ENCODE measurements at regions not wholly inside any gene's neighbourhood (a gene's known extent, or its start where the extent isn't known, plus 50 kb on each side); places are given as distances from the start of the nearest gene placed in this dataset.

DNA sequence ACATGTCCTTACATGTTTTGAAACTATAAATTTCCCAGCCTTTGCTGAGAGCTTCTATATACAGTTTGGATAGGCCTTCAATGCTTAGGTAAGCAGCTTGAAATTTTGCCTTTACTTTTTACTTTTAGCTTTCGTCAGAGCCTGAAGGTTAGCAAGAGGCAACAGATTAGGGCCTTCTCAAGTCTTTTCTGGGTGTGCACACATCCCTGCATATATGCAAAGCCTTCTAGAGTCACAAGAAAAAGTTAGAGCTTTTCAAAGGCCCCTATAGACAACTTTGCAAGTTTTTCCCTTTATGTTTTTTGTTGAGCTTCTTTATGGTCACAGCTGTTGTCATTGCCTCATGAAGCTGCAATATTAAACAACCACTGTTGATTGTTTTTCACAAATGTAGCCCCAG lies 778.4 kb downstream of the GALC start:
- Histone ChIP-seq H3K27ac (ENCODE audit: insufficient read depth, low read length) (no peak overlapping the region), H3K4me2 (ENCODE audit: low read depth, low read length) (no peak overlapping the region), H3K14ac (replicated peaks; ENCODE audit: low read depth, low read length) (no peak overlapping the region), H3K9ac (ENCODE audit: low read depth, low read length) (no peak overlapping the region), H2BK5ac (ENCODE audit: low read depth, low read length, poor library complexity, severe bottlenecking) (no peak overlapping the region), H3K79me1 (ENCODE audit: low read depth in 1 of 2, low read length in 2 of 2) (no peaks in the 10 kb centered on the region), H4K5ac (ENCODE audit: low read depth, low read length) (peak overlapping the region; percentile 48; the same call in 1 of the 2 replicates), H2BK15ac (ENCODE audit: low read depth, low read length) (no peak overlapping the region), H3K9me1 (ENCODE audit: insufficient read depth, low read length) (no peaks in the 10 kb centered on the region), H3K4me1 (ENCODE audit: control insufficient read depth, insufficient read depth, low read length) (peaks cover 2% of the 10 kb centered on the region; the same call in 1 of the 2 replicates), H3K4me3 (ENCODE audit: insufficient read depth, low read depth, low read length) (no peak overlapping the region), H2BK120ac (ENCODE audit: low read depth, low read length) (no peak overlapping the region), H2AFZ (replicated peaks; ENCODE audit: low read length, poor library complexity) (no peak overlapping the region), H3K27me3 (ENCODE audit: control insufficient read depth, insufficient read depth, low read length) (no peaks in the 10 kb centered on the region), H3K18ac (ENCODE audit: low read depth, low read length) (peak overlapping the region; percentile 13; the same call in 1 of the 2 replicates), H4K20me1 (ENCODE audit: insufficient read depth, low read length) (no peaks in the 10 kb centered on the region), H3K4ac (ENCODE audit: low read depth, low read length) (peak overlapping the region; percentile 13; the same call in 1 of the 2 replicates), H4K8ac (ENCODE audit: low read depth in 2 of 2, low read length in 2 of 2) (0 out of 4 replicates have a peak overlapping the region, but pooled peaks of 1 of the 2 experiments have one; percentile 4), H2AK5ac (ENCODE audit: low read depth, low read length) (no peak overlapping the region), H4K91ac (ENCODE audit: insufficient read depth, low read depth, low read length) (no peak overlapping the region; the same call in 1 of the 2 replicates), H3K23ac (ENCODE audit: low read depth, low read length) (no peak overlapping the region), H2BK20ac (ENCODE audit: low read depth, low read length) (no peak overlapping the region), H3K56ac (ENCODE audit: extremely low read depth, insufficient read depth, low read length) (no peak overlapping the region), H3K9me3 (ENCODE audit: control insufficient read depth, insufficient read depth, low read length) (no peaks in the 10 kb centered on the region), H2AK9ac (replicated peaks; ENCODE audit: low read depth, low read length, poor library complexity) (no peak overlapping the region), H3K36me3 (ENCODE audit: control insufficient read depth, insufficient read depth, low read length) (no peaks in the 10 kb centered on the region)
- BruUV-seq (replicated peaks), result no TSS peak
- ChIA-PET POLR2A (ENCODE audit: unreplicated experiment) (no interaction called here), CTCF (no interaction called here)
- dilution Hi-C loops (cut with HindIII; ENCODE audit: low sequenced_read_pairs, unreplicated experiment), result no loop called here
- intact Hi-C loops (cut with micrococcal nuclease), result no loop called here
- TF ChIP-seq MXI1 (IDR thresholded peaks at IDR 0.05; ENCODE audit: borderline replicate concordance, low read depth, low read length) (no peak), MAZ (IDR thresholded peaks at IDR 0.05; ENCODE audit: borderline replicate concordance, low read depth, low read length) (no peak), BHLHE40 (IDR thresholded peaks at IDR 0.05; ENCODE audit: low read depth, low read length) (no peak), NFE2L2 (IDR thresholded peaks at IDR 0.05; ENCODE audit: low read depth, low read length) (no peak), RCOR1 (IDR thresholded peaks at IDR 0.05; ENCODE audit: insufficient replicate concordance, low read length) (no peak), MAFK (IDR thresholded peaks at IDR 0.05; ENCODE audit: low read depth, low read length) (no peak), CEBPB (IDR thresholded peaks at IDR 0.05; ENCODE audit: low read depth, low read length) (no peak), POLR2A (IDR thresholded peaks at IDR 0.05; ENCODE audit: low read depth, low read length) (no peak), CHD1 (IDR thresholded peaks at IDR 0.05; ENCODE audit: low read depth, low read length) (no peak), FOS (IDR thresholded peaks at IDR 0.05; ENCODE audit: low read depth, low read length) (no peak)
- TF ChIP-seq, protein P1, sequence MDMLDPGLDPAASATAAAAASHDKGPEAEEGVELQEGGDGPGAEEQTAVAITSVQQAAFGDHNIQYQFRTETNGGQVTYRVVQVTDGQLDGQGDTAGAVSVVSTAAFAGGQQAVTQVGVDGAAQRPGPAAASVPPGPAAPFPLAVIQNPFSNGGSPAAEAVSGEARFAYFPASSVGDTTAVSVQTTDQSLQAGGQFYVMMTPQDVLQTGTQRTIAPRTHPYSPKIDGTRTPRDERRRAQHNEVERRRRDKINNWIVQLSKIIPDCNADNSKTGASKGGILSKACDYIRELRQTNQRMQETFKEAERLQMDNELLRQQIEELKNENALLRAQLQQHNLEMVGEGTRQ (IDR thresholded peaks at IDR 0.05; ENCODE audit: low read depth, low read length), result no peak
- TF ChIP-seq, protein P2, sequence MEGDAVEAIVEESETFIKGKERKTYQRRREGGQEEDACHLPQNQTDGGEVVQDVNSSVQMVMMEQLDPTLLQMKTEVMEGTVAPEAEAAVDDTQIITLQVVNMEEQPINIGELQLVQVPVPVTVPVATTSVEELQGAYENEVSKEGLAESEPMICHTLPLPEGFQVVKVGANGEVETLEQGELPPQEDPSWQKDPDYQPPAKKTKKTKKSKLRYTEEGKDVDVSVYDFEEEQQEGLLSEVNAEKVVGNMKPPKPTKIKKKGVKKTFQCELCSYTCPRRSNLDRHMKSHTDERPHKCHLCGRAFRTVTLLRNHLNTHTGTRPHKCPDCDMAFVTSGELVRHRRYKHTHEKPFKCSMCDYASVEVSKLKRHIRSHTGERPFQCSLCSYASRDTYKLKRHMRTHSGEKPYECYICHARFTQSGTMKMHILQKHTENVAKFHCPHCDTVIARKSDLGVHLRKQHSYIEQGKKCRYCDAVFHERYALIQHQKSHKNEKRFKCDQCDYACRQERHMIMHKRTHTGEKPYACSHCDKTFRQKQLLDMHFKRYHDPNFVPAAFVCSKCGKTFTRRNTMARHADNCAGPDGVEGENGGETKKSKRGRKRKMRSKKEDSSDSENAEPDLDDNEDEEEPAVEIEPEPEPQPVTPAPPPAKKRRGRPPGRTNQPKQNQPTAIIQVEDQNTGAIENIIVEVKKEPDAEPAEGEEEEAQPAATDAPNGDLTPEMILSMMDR (conservative IDR thresholded peaks at IDR 0.05; ENCODE audit: low read depth, low read length), result no peak
- TF ChIP-seq, protein P3, sequence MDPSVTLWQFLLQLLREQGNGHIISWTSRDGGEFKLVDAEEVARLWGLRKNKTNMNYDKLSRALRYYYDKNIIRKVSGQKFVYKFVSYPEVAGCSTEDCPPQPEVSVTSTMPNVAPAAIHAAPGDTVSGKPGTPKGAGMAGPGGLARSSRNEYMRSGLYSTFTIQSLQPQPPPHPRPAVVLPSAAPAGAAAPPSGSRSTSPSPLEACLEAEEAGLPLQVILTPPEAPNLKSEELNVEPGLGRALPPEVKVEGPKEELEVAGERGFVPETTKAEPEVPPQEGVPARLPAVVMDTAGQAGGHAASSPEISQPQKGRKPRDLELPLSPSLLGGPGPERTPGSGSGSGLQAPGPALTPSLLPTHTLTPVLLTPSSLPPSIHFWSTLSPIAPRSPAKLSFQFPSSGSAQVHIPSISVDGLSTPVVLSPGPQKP (IDR thresholded peaks at IDR 0.05; ENCODE audit: borderline replicate concordance, low read depth, low read length), result no peak
- no peak for ATAC-seq (ENCODE audit: low read depth)
- no CpG with 5 or more reads among the region's 1 CpG for WGBS, 2 experiments (ENCODE audit: extremely low coverage in 2 of 2, insufficient read length in 1 of 2)
- peak; percentile 1 for DNase-seq
- in situ Hi-C loops (cut with MboI; ENCODE audit: low sequenced_read_pairs), result no loop called here

All from IMR-90 (cell line).